Neuronal stem cell (in vitro differentiated cells): ENCODE measurements at regions not wholly inside any gene's neighbourhood (a gene's known extent, or its start where the extent isn't known, plus 50 kb on each side); places are given as distances from the start of the nearest gene placed in this dataset.

Experiments used
- DNase-seq: peaks from one replicate; pipeline ENCODE4 v3.0.0-alpha.2; 2013; ENCODE audit warnings: low spot score
- H2AFZ ChIP-seq: one replicate; pipeline ENCODE4 v1.6.1; 2013; ENCODE audit warnings: mild to moderate bottlenecking, low read length, inconsistent platforms
- H2AK5ac ChIP-seq: 2 replicates; pipeline ENCODE4 v1.6.1; 2013; ENCODE audit warnings: low read depth, mild to moderate bottlenecking, inconsistent platforms, low read length, moderate library complexity, mixed read lengths
- H2BK120ac ChIP-seq: 2 replicates; pipeline ENCODE4 v1.6.1; 2013; ENCODE audit warnings: low read depth, mild to moderate bottlenecking, inconsistent platforms, low read length, moderate library complexity, mixed read lengths
- H2BK12ac ChIP-seq: one replicate; pipeline ENCODE4 v1.6.1; 2013; ENCODE audit warnings: low read length, inconsistent platforms
- H2BK15ac ChIP-seq: 2 replicates; pipeline ENCODE4 v1.6.1; 2013; ENCODE audit warnings: mild to moderate bottlenecking, low read length, inconsistent platforms, mixed read lengths
- H2BK5ac ChIP-seq: one replicate; pipeline ENCODE4 v1.6.1; 2013; ENCODE audit warnings: inconsistent platforms, mild to moderate bottlenecking, low read length, moderate library complexity
- H3K14ac ChIP-seq: one replicate; pipeline ENCODE4 v1.6.1; 2013; ENCODE audit warnings: low read length, inconsistent platforms
- H3K18ac ChIP-seq: 2 replicates; pipeline ENCODE4 v1.6.1; 2013; ENCODE audit warnings: low read length, inconsistent platforms
- H3K23ac ChIP-seq: 2 replicates; pipeline ENCODE4 v1.6.1; 2013; ENCODE audit warnings: low read depth, mild to moderate bottlenecking, mixed read lengths, low read length, inconsistent platforms; ENCODE audit not compliant: poor library complexity
- H3K27ac ChIP-seq: replicated peaks from 3 replicates; pipeline ENCODE4 v1.5.1; 2013; ENCODE audit warnings: low read length, inconsistent platforms
- H3K27me3 ChIP-seq, 3 experiments: 2 replicates each; pipeline ENCODE4 v1.6.1; 2013; ENCODE audit warnings: low read length in 3 of 3, mild to moderate bottlenecking in 2 of 3, inconsistent platforms in 1 of 3, low read depth in 1 of 3, mixed read lengths in 1 of 3, moderate library complexity in 1 of 3; ENCODE audit not compliant: control insufficient read depth in 3 of 3, insufficient read depth in 3 of 3
- H3K36me3 ChIP-seq, 2 donors: replicated peaks in 1 of 2; 2 replicates each; pipeline ENCODE4 v1.6.1; 2013; ENCODE audit warnings: low read length in 2 of 2; ENCODE audit not compliant: control insufficient read depth in 2 of 2, insufficient read depth in 2 of 2
- H3K4ac ChIP-seq: 2 replicates; pipeline ENCODE4 v1.6.1; 2013; ENCODE audit warnings: inconsistent platforms, mild to moderate bottlenecking, low read length, moderate library complexity
- H3K4me1 ChIP-seq, 2 donors: 1 replicate in 1 of 2; 2 replicates in 1 of 2; pipeline ENCODE4 v1.6.1; 2013; ENCODE audit warnings: low read length in 2 of 2, low read depth in 1 of 2; ENCODE audit not compliant: control insufficient read depth in 2 of 2, insufficient read depth in 1 of 2
- H3K4me2 ChIP-seq: one replicate; pipeline ENCODE4 v1.6.1; 2013; ENCODE audit warnings: mild to moderate bottlenecking, low read length, inconsistent platforms; ENCODE audit not compliant: insufficient read depth, poor library complexity, severe bottlenecking
- H3K4me3 ChIP-seq, 2 donors: 2 replicates each; pipeline ENCODE4 v1.5.1; 2013; ENCODE audit warnings: low read length in 2 of 2, mild to moderate bottlenecking in 2 of 2, inconsistent platforms in 1 of 2, moderate library complexity in 1 of 2
- H3K79me1 ChIP-seq: one replicate; pipeline ENCODE4 v1.6.1; 2013; ENCODE audit warnings: low read depth, mild to moderate bottlenecking, inconsistent platforms, low read length, moderate library complexity
- H3K9ac ChIP-seq: one replicate; pipeline ENCODE4 v1.6.1; 2013; ENCODE audit warnings: mild to moderate bottlenecking, low read depth, low read length, inconsistent platforms; ENCODE audit not compliant: poor library complexity
- H3K9me3 ChIP-seq, 2 donors: replicated peaks in 1 of 2; 2 replicates each; pipeline versions ENCODE3 to v1.6.1; 2013; ENCODE audit warnings: low read length in 2 of 2, mild to moderate bottlenecking in 2 of 2, inconsistent platforms in 1 of 2, low read depth in 1 of 2, mixed read lengths in 1 of 2, moderate library complexity in 1 of 2; ENCODE audit not compliant: control insufficient read depth in 2 of 2, insufficient read depth in 1 of 2
- H4K8ac ChIP-seq: one replicate; pipeline ENCODE4 v1.6.1; 2013; ENCODE audit warnings: low read depth, mild to moderate bottlenecking, inconsistent platforms, low read length, moderate library complexity
- H4K91ac ChIP-seq: one replicate; pipeline ENCODE4 v1.6.1; 2013; ENCODE audit warnings: low read length, low read depth, mild to moderate bottlenecking, inconsistent platforms; ENCODE audit not compliant: poor library complexity
- WGBS, 2 donors: extraction: QIAGEN DNeasy Blood & Tissue Kit; methylation state at CpG; one replicate each; pipeline ENCODE4 v1.1.7; 2013; ENCODE audit warnings: missing lambda C conversion rate in 2 of 2, mixed read lengths in 1 of 2; ENCODE audit not compliant: insufficient read length in 2 of 2, insufficient replicate concordance in 1 of 2; ENCODE audit errors: extremely low coverage in 2 of 2; 5-methylcytosine and 5-hydroxymethylcytosine counted together

DNA sequence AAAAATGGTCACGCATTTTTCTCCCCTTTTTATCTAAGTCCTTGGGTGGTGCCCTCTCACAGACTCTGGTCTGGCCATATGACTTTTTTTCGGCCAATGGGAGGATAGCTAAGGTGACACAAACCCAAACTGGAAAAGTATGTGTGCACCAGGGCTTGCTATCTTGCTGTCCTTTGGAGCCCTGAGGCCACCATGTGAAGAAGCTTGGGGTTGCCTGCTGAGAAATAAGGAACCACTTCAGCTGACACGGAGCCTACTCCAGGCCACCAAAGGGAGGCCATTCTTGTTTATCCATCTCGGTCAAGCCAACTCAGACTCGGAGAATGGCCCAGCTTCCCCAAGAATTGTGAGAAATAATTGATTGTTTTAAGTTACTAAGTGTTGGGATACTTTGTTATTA, 111.4 kb upstream of the ZFHX3 start:
- Histone ChIP-seq H3K79me1 (no peaks in the 10 kb centered on the region), H2BK12ac (no peak overlapping the region), H3K4me3 (no peak overlapping the region), H3K18ac (no peak overlapping the region), H2AK5ac (no peak overlapping the region), H4K91ac (no peak overlapping the region), H3K4me1 (no peaks in the 10 kb centered on the region), H3K27ac (no peak overlapping the region), H2BK15ac (no peak overlapping the region), H3K14ac (no peak overlapping the region), H3K27me3 (no peaks in the 10 kb centered on the region), H2BK120ac (no peak overlapping the region), H3K36me3 (no peaks in the 10 kb centered on the region), H3K4me2 (no peak overlapping the region), H4K8ac (no peak overlapping the region), H3K4ac (no peak overlapping the region), H2BK5ac (no peak overlapping the region), H2AFZ (no peak overlapping the region), H3K9ac (no peak overlapping the region), H3K23ac (no peak overlapping the region), H3K9me3 (peaks cover 0 to 9% of the 10 kb centered on the region in 2 donors)
- DNase-seq, result no peak
- WGBS, 2 donors, result no CpG with 5 or more reads among the region's 5 CpGs

DNA sequence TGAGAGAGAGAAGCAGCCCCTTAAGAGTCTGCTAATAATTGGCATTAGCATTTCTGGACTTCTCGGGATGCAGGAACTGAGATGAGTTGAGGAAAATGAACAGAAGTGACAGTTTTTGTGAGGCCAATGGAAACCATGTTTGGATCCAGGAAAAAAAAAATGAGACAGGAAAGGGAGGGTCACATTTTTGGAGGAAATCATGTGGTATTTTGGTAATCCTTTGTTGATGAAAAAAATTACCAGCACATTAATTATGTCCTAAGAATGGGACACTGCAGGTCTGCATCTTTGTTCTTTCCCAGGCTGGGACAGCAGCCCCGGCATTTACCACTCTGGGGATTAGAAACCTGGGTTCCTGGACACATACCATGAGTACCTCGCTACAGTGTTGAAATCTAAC, 109.9 kb upstream of the ZFHX3 start:
- no peak overlapping the region for H3K23ac ChIP-seq
- H3K4ac ChIP-seq, result no peak overlapping the region
- no peaks in the 10 kb centered on the region for H3K79me1 ChIP-seq
- no peak overlapping the region for H3K9ac ChIP-seq
- no peaks in the 10 kb centered on the region for H3K36me3 ChIP-seq
- no peak overlapping the region for H3K14ac ChIP-seq
- H3K4me3 ChIP-seq, result no peak overlapping the region
- H3K9me3 ChIP-seq, result peaks cover 0 to 9% of the 10 kb centered on the region in 2 donors
- no peak overlapping the region for H3K18ac ChIP-seq
- no CpG with 5 or more reads among the region's 3 CpGs for WGBS, 2 donors
- H2BK5ac ChIP-seq, result no peak overlapping the region
- no peak overlapping the region for H4K91ac ChIP-seq
- no peaks in the 10 kb centered on the region for H3K27me3 ChIP-seq
- H3K4me1 ChIP-seq, result peaks cover 5% of the 10 kb centered on the region in 2 donors
- no peak overlapping the region for H2BK12ac ChIP-seq
- H2AK5ac ChIP-seq, result no peak overlapping the region
- DNase-seq, result no peak
- no peak overlapping the region for H2AFZ ChIP-seq
- no peak overlapping the region for H2BK15ac ChIP-seq
- no peak overlapping the region for H4K8ac ChIP-seq
- H3K4me2 ChIP-seq, result no peak overlapping the region
- H3K27ac ChIP-seq, result no peak overlapping the region
- no peak overlapping the region for H2BK120ac ChIP-seq

DNA sequence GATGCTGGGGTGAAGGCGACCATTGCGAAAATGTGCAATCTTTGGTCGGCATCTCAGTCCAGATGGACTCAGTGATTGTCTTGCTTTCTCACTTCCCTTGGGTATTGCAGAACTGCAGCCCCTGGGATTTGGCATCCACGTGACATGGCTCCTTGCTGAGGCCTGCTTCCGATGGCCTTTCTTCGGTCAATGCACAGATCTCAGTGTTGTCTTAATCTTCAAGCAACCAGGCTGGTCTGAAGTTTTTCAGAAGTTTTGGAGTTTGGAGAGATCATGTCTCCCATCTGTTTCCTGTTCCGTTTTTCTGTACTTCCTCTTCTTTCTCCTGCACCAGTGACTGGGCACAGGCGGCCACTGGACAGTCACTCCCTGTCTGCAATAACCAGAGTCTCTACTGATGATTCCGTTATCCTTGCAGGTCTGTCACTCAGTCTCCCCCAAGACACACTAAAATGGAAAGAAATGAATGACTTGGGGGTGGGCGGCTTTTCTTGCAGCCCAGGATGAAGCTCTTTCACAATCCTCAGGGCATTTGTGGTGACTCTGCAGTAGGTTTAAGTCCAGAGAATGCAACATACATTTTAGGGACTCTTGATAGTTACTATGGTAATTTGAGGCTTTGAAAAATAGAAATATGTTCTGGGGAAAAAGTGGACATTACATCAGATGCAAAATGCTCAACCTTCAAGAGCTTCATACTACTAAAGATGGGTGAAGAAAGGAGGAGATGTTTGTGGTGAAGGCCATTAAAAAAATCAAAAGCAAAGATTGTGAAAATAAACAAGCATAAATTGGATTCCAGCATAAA, 106.3 kb upstream of the ZFHX3 start:
- no peak for DNase-seq
- WGBS, 2 donors, result no CpG with 5 or more reads among the region's 10 CpGs
- H3K4me3 ChIP-seq, result no peak overlapping the region
- H2AK5ac ChIP-seq, result peak overlapping the region; percentile 72
- H3K9ac ChIP-seq, result no peak overlapping the region
- H3K18ac ChIP-seq, result peak overlapping the region; percentile 92
- no peak overlapping the region for H2BK120ac ChIP-seq
- H3K4me1 ChIP-seq, result peaks cover 15 to 20% of the 10 kb centered on the region in 2 donors
- no peaks in the 10 kb centered on the region for H3K27me3 ChIP-seq
- peak overlapping the region; percentile 75 for H2BK5ac ChIP-seq
- no peaks in the 10 kb centered on the region for H3K79me1 ChIP-seq
- H3K4ac ChIP-seq, result no peak overlapping the region
- H3K14ac ChIP-seq, result no peak overlapping the region
- H2BK12ac ChIP-seq, result peak overlapping the region; percentile 82
- peaks cover 0 to 5% of the 10 kb centered on the region in 2 donors for H3K9me3 ChIP-seq
- no peak overlapping the region for H3K27ac ChIP-seq
- no peak overlapping the region for H4K91ac ChIP-seq
- H2AFZ ChIP-seq, result peak overlapping the region; percentile 26
- no peaks in the 10 kb centered on the region for H3K36me3 ChIP-seq
- no peak overlapping the region for H3K4me2 ChIP-seq
- H3K23ac ChIP-seq, result no peak overlapping the region
- H4K8ac ChIP-seq, result no peak overlapping the region
- H2BK15ac ChIP-seq, result no peak overlapping the region

DNA sequence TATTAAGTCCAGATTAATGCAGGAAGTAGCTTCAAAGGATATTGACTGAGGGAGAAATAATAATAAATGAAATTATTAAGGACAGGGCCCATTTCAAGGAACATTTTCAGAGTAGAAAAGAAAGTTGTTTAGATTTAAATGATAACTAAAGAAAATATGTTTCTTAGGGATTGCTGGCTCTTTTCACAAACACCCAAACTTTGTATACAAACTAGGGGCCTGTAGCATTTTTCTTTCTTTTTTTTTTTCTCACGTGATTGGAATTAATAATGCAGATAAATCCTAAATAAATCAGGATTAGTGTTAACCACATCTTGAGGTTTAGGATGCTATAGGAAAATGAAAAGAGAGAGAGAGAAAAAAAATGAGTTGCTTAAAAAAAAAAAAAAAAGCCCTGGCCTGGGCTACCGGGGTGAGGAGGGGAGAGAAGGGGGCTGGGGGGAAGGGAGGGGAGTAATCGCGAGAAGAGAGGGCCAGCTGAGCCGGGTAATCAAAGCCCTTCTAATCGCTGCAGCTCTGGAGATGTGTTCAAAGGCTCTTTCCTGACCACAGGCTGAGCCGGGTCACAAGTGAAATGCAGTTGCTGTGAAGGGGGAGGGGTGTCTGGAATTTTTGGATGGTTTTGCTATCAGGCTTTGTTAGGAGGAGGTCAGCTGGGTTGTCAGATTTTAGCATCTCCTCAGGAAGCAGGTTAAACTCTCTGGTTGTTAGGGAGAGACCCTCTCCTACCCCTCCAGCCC, 104.6 kb upstream of the ZFHX3 start:
- no peaks in the 10 kb centered on the region for H3K36me3 ChIP-seq
- no peak overlapping the region for H4K91ac ChIP-seq
- H3K18ac ChIP-seq, result no peak overlapping the region
- no peak overlapping the region for H3K4ac ChIP-seq
- H3K9ac ChIP-seq, result no peak overlapping the region
- no peak overlapping the region for H3K14ac ChIP-seq
- peak overlapping the region; percentile 72 for H2AFZ ChIP-seq
- H2BK12ac ChIP-seq, result no peak overlapping the region
- H3K4me2 ChIP-seq, result no peak overlapping the region
- no peaks in the 10 kb centered on the region for H3K9me3 ChIP-seq
- H2AK5ac ChIP-seq, result no peak overlapping the region
- no peak overlapping the region for H3K4me3 ChIP-seq
- no peak overlapping the region for H3K23ac ChIP-seq
- no peak overlapping the region for H2BK120ac ChIP-seq
- peaks cover 15 to 20% of the 10 kb centered on the region in 2 donors for H3K4me1 ChIP-seq
- H2BK5ac ChIP-seq, result no peak overlapping the region
- no peaks in the 10 kb centered on the region for H3K79me1 ChIP-seq
- H2BK15ac ChIP-seq, result no peak overlapping the region
- peak overlapping the region; percentile 27 for H3K27ac ChIP-seq
- peak; percentile 59 for DNase-seq
- no CpG with 5 or more reads among the region's 7 CpGs for WGBS, 2 donors
- H3K27me3 ChIP-seq, result no peaks in the 10 kb centered on the region
- no peak overlapping the region for H4K8ac ChIP-seq
